H1 (cell line): ENCODE measurements at regions not wholly inside any gene's neighbourhood (a gene's known extent, or its start where the extent isn't known, plus 50 kb on each side); places are given as distances from the start of the nearest gene placed in this dataset.

Source experiments
- CTCF ChIA-PET: fragments of 300-600 bp; sonication (Branson Sonifier 250); formaldehyde crosslinking; loops from one replicate; lab custom pipeline; 2021; ENCODE audit not compliant: partially characterized antibody; lab: Charles Lee
- POLR2A ChIA-PET: fragments of 300-600 bp; sonication (Branson Sonifier 250); formaldehyde crosslinking; loops from one replicate; lab custom pipeline; 2021; ENCODE audit warnings: inconsistent platforms; ENCODE audit not compliant: partially characterized antibody; lab: Charles Lee
- DNase-seq, 2 experiments: peaks; one replicate each; pipeline versions ENCODE4 v3.0.0 to v3.0.0-alpha.2; 2010 to 2022; ENCODE audit warnings: low spot score in 2 of 2, low read depth in 1 of 2, mixed read lengths in 1 of 2
- FAIRE-seq: peaks from 2 replicates; lab custom pipeline; 2011; peaks lifted over from hg19 to GRCh38; lab: Jason Lieb, UNC
- H2AFZ ChIP-seq: 2 replicates; pipeline ENCODE4 v1.8.1; 2012; ENCODE audit warnings: low read length, inconsistent platforms
- H2AK5ac ChIP-seq: 2 replicates; pipeline ENCODE4 v1.6.1; 2013; ENCODE audit warnings: low read depth, low read length
- H2BK120ac ChIP-seq: replicated peaks from 2 replicates; pipeline ENCODE3; 2013; ENCODE audit warnings: low read depth, low read length, inconsistent platforms
- H2BK12ac ChIP-seq: 2 replicates; pipeline ENCODE4 v1.6.1; 2013; ENCODE audit warnings: low read depth, low read length
- H2BK15ac ChIP-seq: 2 replicates; pipeline ENCODE4 v1.6.1; 2013; ENCODE audit warnings: low read length
- H2BK20ac ChIP-seq: 2 replicates; pipeline ENCODE4 v1.6.1; 2013; ENCODE audit warnings: low read length
- H2BK5ac ChIP-seq: 2 replicates; pipeline ENCODE4 v1.6.1; 2013; ENCODE audit warnings: low read depth, low read length
- H3K14ac ChIP-seq: 2 replicates; pipeline ENCODE4 v1.6.1; 2013; ENCODE audit warnings: inconsistent platforms; ENCODE audit not compliant: insufficient read length
- H3K18ac ChIP-seq: 2 replicates; pipeline ENCODE4 v1.6.1; 2013; ENCODE audit warnings: low read length; ENCODE audit errors: extremely low read depth
- H3K23ac ChIP-seq: 2 replicates; pipeline ENCODE4 v1.6.1; 2013; ENCODE audit warnings: inconsistent platforms; ENCODE audit not compliant: insufficient read length
- H3K23me2 ChIP-seq: 2 replicates; pipeline ENCODE4 v1.6.1; 2013; ENCODE audit warnings: low read depth, low read length
- H3K27ac ChIP-seq: 2 replicates; pipeline ENCODE4 v1.6.1; 2011; ENCODE audit warnings: low read depth, low read length, inconsistent platforms
- H3K27me3 ChIP-seq, 4 experiments: replicated peaks in 1 of 4; 1 replicate in 1 of 4; 2 replicates in 3 of 4; pipeline versions ENCODE4 v1.6.1 to v1.8.1; 2011 to 2013; ENCODE audit warnings: low read length in 3 of 4, mild to moderate bottlenecking in 3 of 4, inconsistent platforms in 2 of 4, mixed read lengths in 2 of 4, moderate library complexity in 1 of 4; ENCODE audit not compliant: control insufficient read depth in 3 of 4, insufficient read depth in 3 of 4; ENCODE audit errors: extremely low read depth in 1 of 4
- H3K36me3 ChIP-seq, 4 experiments: 2 replicates each; pipeline versions ENCODE4 v1.6.1 to v1.8.1; 2011 to 2013; ENCODE audit warnings: mild to moderate bottlenecking in 4 of 4, low read length in 3 of 4, moderate library complexity in 2 of 4, control low read depth in 1 of 4, inconsistent platforms in 1 of 4; ENCODE audit not compliant: insufficient read depth in 4 of 4, control insufficient read depth in 2 of 4
- H3K4ac ChIP-seq: replicated peaks from 2 replicates; pipeline ENCODE3; 2013; ENCODE audit warnings: low read length, low read depth, mixed read lengths, inconsistent platforms; ENCODE audit not compliant: insufficient read length
- H3K4me1 ChIP-seq, 4 experiments: replicated peaks in 1 of 4; 1 replicate in 1 of 4; 2 replicates in 3 of 4; pipeline versions ENCODE4 v1.6.1 to v1.8.1; 2011 to 2013; ENCODE audit warnings: low read length in 3 of 4, inconsistent platforms in 2 of 4, mixed read lengths in 1 of 4; ENCODE audit not compliant: insufficient read depth in 4 of 4, control insufficient read depth in 3 of 4
- H3K4me2 ChIP-seq, 2 experiments: 2 replicates each; pipeline versions ENCODE4 v1.6.1 to v1.8.1; 2011 to 2013; ENCODE audit warnings: low read depth in 2 of 2, low read length in 2 of 2, control low read depth in 1 of 2, inconsistent platforms in 1 of 2, mild to moderate bottlenecking in 1 of 2; ENCODE audit not compliant: insufficient read depth in 1 of 2
- H3K4me3 ChIP-seq, 4 experiments: fragments of 200-600, 300-600 bp in 1 of 4; sonication (generic), shearing (Covaris generic), sonication (Bioruptor Twin) in 1 of 4; 2 replicates each; pipeline versions ENCODE4 v1.5.1 to v1.8.1; 2011 to 2016; ENCODE audit warnings: low read length in 4 of 4, low read depth in 3 of 4, control low read depth in 2 of 4, inconsistent platforms in 2 of 4, mild to moderate bottlenecking in 2 of 4, mixed read lengths in 1 of 4, moderate library complexity in 1 of 4; ENCODE audit not compliant: insufficient read depth in 2 of 4; ENCODE audit errors: extremely low read depth in 1 of 4
- H3K56ac ChIP-seq: replicated peaks from 2 replicates; pipeline ENCODE3; 2013; ENCODE audit warnings: low read depth, mild to moderate bottlenecking, mixed read lengths, low read length, inconsistent platforms; ENCODE audit not compliant: insufficient read length
- H3K79me1 ChIP-seq: 2 replicates; pipeline ENCODE4 v1.6.1; 2013; ENCODE audit warnings: low read depth, low read length, control low read depth
- H3K79me2 ChIP-seq, 2 experiments: 2 replicates each; pipeline versions ENCODE4 v1.6.1 to v1.8.1; 2012 to 2013; ENCODE audit warnings: low read length in 2 of 2, mild to moderate bottlenecking in 2 of 2, inconsistent platforms in 1 of 2; ENCODE audit not compliant: insufficient read depth in 2 of 2, control insufficient read depth in 1 of 2
- H3K9ac ChIP-seq, 4 experiments: replicated peaks in 1 of 4; 1 replicate in 1 of 4; 2 replicates in 3 of 4; pipeline versions ENCODE4 v1.6.1 to v1.8.1; 2011 to 2013; ENCODE audit warnings: low read depth in 3 of 4, low read length in 3 of 4, control low read depth in 2 of 4, mild to moderate bottlenecking in 2 of 4, moderate library complexity in 2 of 4, inconsistent platforms in 1 of 4; ENCODE audit errors: extremely low read depth in 1 of 4
- H3K9me3 ChIP-seq, 2 experiments: 2 replicates each; pipeline versions ENCODE4 v1.6.1 to v1.8.1; 2012 to 2013; ENCODE audit warnings: mild to moderate bottlenecking in 2 of 2, moderate library complexity in 2 of 2, control low read depth in 1 of 2, inconsistent platforms in 1 of 2, low read depth in 1 of 2, low read length in 1 of 2, mixed read lengths in 1 of 2; ENCODE audit not compliant: insufficient read depth in 2 of 2
- H4K20me1 ChIP-seq, 2 experiments: replicated peaks in 1 of 2; 2 replicates each; pipeline versions ENCODE3 to v1.8.1; 2011 to 2013; ENCODE audit warnings: inconsistent platforms in 2 of 2, low read length in 2 of 2, mild to moderate bottlenecking in 1 of 2; ENCODE audit not compliant: insufficient read depth in 2 of 2, control insufficient read depth in 1 of 2
- H4K5ac ChIP-seq: 2 replicates; pipeline ENCODE4 v1.6.1; 2013; ENCODE audit warnings: low read length, low read depth, mixed read lengths, inconsistent platforms; ENCODE audit not compliant: insufficient read length
- H4K8ac ChIP-seq: 2 replicates; pipeline ENCODE4 v1.8.0; 2013; ENCODE audit warnings: mild to moderate bottlenecking, moderate library complexity, low read length, inconsistent platforms; ENCODE audit not compliant: insufficient read depth; ENCODE audit errors: extremely low read depth
- H4K91ac ChIP-seq: replicated peaks from 2 replicates; pipeline ENCODE3; 2013; ENCODE audit warnings: low read length, mixed read lengths, inconsistent platforms; ENCODE audit not compliant: insufficient read length
- ATF3 ChIP-seq: IDR thresholded peaks from 2 replicates; pipeline ENCODE4 v1.6.1; 2011; ENCODE audit warnings: low read depth, mild to moderate bottlenecking, low read length; ENCODE audit not compliant: insufficient read depth
- BACH1 ChIP-seq: IDR thresholded peaks from 2 replicates; pipeline ENCODE4 v1.6.1; 2012; ENCODE audit warnings: low read length, improper control_type of control experiment
- CTBP2 ChIP-seq: IDR thresholded peaks from 2 replicates; pipeline ENCODE4 v1.7.0; 2011; ENCODE audit warnings: borderline replicate concordance, mild to moderate bottlenecking, moderate library complexity, mixed read lengths, low read length; ENCODE audit not compliant: insufficient read depth, insufficient read length
- EP300 ChIP-seq, 2 experiments: IDR thresholded peaks; 1 replicate in 1 of 2; 2 replicates in 1 of 2; pipeline ENCODE4 v1.6.1; 2011 to 2012; ENCODE audit warnings: low read depth in 2 of 2, low read length in 2 of 2, mild to moderate bottlenecking in 2 of 2, borderline replicate concordance in 1 of 2, inconsistent platforms in 1 of 2, moderate library complexity in 1 of 2
- RXRA ChIP-seq: IDR thresholded peaks from 2 replicates; pipeline ENCODE4 v1.6.1; 2011; ENCODE audit warnings: low read depth, mild to moderate bottlenecking, low read length, moderate library complexity; ENCODE audit not compliant: insufficient read depth
- SP2 ChIP-seq: IDR thresholded peaks from 2 replicates; pipeline ENCODE4 v1.6.1; 2012; ENCODE audit warnings: mild to moderate bottlenecking, low read length, inconsistent platforms
- WGBS, 2 experiments: shearing (Covaris generic) in 1 of 2; methylation state at CpG; one replicate each; pipeline versions ENCODE4 v1.1.6 to v1.1.7; 2013 to 2015; ENCODE audit warnings: low lambda C conversion rate in 2 of 2, mixed read lengths in 2 of 2, inconsistent platforms in 1 of 2, low coverage in 1 of 2, missing lambda C conversion rate in 1 of 2; ENCODE audit not compliant: insufficient replicate concordance in 2 of 2, insufficient coverage in 1 of 2, insufficient read length in 1 of 2; ENCODE audit errors: extremely low coverage in 1 of 2, missing lambda C conversion rate in 1 of 2; 5-methylcytosine and 5-hydroxymethylcytosine counted together

- no peak overlapping the region for H2AFZ ChIP-seq
Measured at GRCh38 chr9:25472681-25473080, 205.6 kb downstream of the TUSC1 start.

More at GRCh38 chr9:25472681-25473080, 205.6 kb downstream of the TUSC1 start:
- H2AK5ac ChIP-seq = no peak overlapping the region
- ChIA-PET CTCF (interaction anchor here (0.6 kb wide), 1 partner anchor 865 kb away, joined by 4 read pairs; no protein-coding TSS in a partner anchor), POLR2A (no interaction called here)
- H3K27ac ChIP-seq = no peak overlapping the region
- H2BK20ac ChIP-seq = no peak overlapping the region
- no peak overlapping the region for H2BK15ac ChIP-seq
- H4K20me1 ChIP-seq = no peaks in the 10 kb centered on the region
- no peak overlapping the region for H3K4me2 ChIP-seq
- 70% methylated on average over 2 of the region's 2 CpGs; no CpG with 5 or more reads in 1 of the 2 experiments for WGBS, 2 experiments
- no peak overlapping the region for H4K5ac ChIP-seq
- no peak overlapping the region for H3K18ac ChIP-seq
- no peak overlapping the region for H3K14ac ChIP-seq
- no peak overlapping the region for H3K9ac ChIP-seq
- no peaks in the 10 kb centered on the region for H3K79me2 ChIP-seq
- no peak overlapping the region for H3K4ac ChIP-seq
- no peak overlapping the region for H4K8ac ChIP-seq
- no peak overlapping the region for H2BK120ac ChIP-seq
- DNase-seq (no peak), FAIRE-seq (no peak)
- H3K36me3 ChIP-seq = no peaks in the 10 kb centered on the region
- H3K56ac ChIP-seq = no peak overlapping the region
- no peaks in the 10 kb centered on the region for H3K9me3 ChIP-seq
- H3K4me1 ChIP-seq = no peaks in the 10 kb centered on the region
- no peak overlapping the region for H3K4me3 ChIP-seq
- H2BK12ac ChIP-seq = no peak overlapping the region
- no peak overlapping the region for H3K23ac ChIP-seq
- no peaks in the 10 kb centered on the region for H3K23me2 ChIP-seq
- no peak overlapping the region for H2BK5ac ChIP-seq
- TF ChIP-seq CTBP2 (no peak), RXRA (no peak), SP2 (no peak), ATF3 (no peak), EP300 (IDR thresholded peaks at IDR 0.05; ENCODE audit: borderline replicate concordance in 1 of 2, low read depth in 2 of 2, low read length in 2 of 2) (no peak), BACH1 (no peak)
- no peaks in the 10 kb centered on the region for H3K27me3 ChIP-seq
- no peak overlapping the region for H4K91ac ChIP-seq
- H3K79me1 ChIP-seq = no peaks in the 10 kb centered on the region
